ENCODE measurements at regions not wholly inside any gene's neighbourhood (a gene's known extent, or its start where the extent isn't known, plus 50 kb on each side); places are given as distances from the start of the nearest gene placed in this dataset.

- TF ChIP-seq EP300 (IDR thresholded peaks at IDR 0.05; ENCODE audit: borderline replicate concordance) (no peak), EGR1 (IDR thresholded peaks at IDR 0.05) (no peak), RAD21 (IDR thresholded peaks at IDR 0.05; ENCODE audit: low read depth) (no peak), TAF1 (IDR thresholded peaks at IDR 0.05; ENCODE audit: low read depth) (no peak), REST (IDR thresholded peaks at IDR 0.05; ENCODE audit: low read depth) (no peak), CREB1 (IDR thresholded peaks at IDR 0.05; ENCODE audit: low read depth) (no peak), MAX (IDR thresholded peaks at IDR 0.05) (no peak), FOXM1 (IDR thresholded peaks at IDR 0.05; ENCODE audit: borderline replicate concordance, low read depth) (no peak), TCF12 (IDR thresholded peaks at IDR 0.05; ENCODE audit: low read depth) (no peak), ZBTB7A (IDR thresholded peaks at IDR 0.05; ENCODE audit: low read depth) (no peak), YY1 (IDR thresholded peaks at IDR 0.05; ENCODE audit: low read depth) (no peak)
Observed at GRCh38 chr12:115118177-115118724, 434.3 kb upstream of the TBX3 start.
